D341Med (cell line): ENCODE measurements at regions not wholly inside any gene's neighbourhood (a gene's known extent, or its start where the extent isn't known, plus 50 kb on each side); places are given as distances from the start of the nearest gene placed in this dataset.
"Not testable (repeated sequence)": the region's sequence is repeated elsewhere in the genome, so short reads cannot be mapped to it uniquely, and the experiment has no call there.

Experiments used
- DNase-seq: peaks from one replicate; pipeline ENCODE4 v3.0.0; 2012; ENCODE audit warnings: low spot score

DNA sequence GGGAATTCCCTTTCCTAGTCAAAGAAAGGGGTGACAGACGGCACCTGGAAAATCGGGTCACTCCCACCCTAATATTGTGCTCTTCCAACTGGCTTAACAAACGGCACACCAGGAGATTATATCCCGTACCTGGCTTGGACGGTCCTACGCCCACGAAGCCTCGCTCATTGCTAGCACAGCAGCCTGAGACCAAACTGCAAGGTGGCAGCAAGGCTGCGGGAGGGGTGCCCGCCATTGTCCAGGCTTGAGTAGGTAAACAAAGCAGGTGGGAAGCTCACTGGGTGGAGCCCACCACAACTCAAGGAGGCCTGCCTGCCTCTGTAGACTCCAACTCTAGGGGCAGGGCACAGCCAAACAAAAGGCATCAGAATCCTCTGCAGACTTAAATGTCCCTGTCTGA, 457.8 kb upstream of the PIK3R1 start:
- DNase-seq, result not testable (repeated sequence)

DNA sequence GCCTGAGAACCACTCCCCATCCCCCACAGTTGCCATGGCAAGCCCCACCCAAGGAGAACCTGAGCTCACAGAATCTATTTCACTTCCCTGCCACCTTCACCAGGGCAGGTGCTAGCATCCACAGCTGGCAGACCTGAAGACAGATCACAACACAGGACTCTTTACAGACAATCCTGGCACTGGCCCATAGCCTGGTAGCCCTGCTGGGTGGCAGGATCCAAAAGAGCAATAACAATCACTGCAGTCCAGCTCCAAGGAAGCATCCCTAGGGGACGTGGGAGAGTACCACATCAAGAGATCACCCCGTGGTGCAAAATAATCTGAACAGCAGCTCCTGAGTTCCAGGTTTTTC, 463.2 kb upstream of the PIK3R1 start:
- DNase-seq, result no peak

DNA sequence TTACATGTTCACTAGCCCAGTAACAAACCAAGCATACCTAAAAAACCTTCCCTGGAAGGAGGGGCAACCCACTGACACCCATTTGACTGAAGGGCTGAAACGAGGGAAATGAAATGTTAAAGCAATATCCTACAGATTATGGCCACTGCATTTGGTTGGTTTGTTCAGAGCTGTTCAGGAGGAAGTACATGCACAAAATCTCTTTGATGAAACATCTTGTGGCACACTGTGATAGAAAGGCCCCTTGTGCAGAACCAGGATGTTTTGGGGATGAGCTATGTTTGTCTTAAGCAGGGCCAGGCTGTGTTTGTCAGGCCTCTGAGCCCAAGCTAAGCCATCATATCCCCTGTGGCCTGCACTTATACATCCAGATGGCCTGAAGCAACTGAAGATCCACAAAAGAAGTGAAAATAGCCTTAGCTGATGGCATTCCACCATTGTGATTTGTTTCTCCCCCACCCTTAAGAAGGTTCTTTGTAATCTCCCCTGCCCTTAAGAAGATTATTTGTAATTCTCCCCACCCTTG, 467.3 kb upstream of the PIK3R1 start:
- peak; percentile 46 for DNase-seq

DNA sequence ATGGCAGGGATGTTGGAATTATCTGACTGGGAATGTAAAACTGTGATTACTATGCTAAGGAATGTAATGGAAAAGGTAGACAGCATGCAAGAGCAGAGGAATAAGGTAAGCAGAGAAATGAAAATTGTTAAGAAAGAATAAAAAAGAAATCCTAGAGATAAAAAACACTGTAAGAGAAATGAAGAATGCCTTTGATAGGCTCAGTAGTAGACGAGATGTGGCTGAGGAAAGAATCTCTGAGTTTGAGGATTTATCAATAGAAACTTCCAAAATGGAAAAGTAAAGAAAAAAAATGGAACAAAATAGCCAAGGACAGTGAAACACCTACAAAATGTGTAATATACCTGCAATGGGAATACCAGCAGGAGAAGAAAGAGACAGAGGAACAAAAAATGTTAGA, 468.5 kb upstream of the PIK3R1 start:
- DNase-seq, result no peak

DNA sequence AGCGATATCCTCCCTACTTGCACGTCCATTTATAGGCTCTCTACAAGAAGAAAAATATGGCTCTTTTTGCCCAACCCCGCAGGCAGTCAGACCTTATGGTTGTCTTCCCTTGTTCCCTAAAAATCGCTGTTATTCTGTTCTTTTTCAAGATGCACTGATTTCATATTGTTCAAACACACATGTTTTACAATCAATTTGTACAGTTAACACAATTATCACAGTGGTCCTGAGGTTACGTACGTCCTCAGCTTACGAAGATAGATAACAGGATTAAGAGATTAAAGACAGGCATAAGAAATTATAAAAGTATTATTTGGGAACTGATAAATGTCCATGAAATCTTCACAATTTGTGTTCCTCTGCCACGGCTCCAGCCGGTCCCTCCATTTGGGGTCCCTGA, 468.9 kb upstream of the PIK3R1 start:
- DNase-seq, result not testable (repeated sequence)

DNA sequence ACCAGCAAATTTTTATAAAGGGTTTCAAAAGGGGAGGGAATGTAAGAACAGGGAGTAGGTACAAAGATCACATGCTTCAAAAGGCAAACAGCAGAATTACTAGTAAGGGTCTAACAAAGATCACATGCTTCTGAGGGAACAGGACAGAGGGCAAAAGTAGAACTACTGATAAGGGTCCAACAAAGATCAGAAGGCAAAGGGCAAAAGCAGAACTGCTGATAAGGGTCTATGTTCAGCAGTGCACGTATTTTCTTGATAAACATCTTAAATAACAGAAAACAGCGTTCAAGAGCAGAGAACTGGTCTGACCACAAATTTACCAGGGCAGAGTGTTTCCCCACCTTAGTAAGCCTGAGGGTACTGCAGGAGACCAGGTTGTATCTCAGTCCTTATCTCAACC, 469.5 kb upstream of the PIK3R1 start:
- no peak for DNase-seq

DNA sequence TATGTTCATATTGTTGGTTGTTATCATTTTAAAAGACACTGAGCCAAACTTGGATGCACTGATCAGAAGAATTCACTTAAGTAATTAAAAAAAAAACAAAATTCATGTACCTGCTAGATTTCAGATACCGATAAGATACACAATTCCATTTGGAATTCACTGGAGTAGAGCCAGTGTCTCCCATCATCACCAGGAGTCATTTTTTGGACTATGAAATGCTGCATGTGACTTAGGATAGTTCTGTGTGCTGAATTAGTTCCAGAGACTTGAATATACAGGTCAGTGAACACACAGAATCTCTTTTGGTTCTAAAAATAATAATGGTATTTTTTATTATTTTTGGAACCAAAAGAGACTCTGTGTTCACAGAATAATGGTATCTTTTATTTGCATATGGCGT, 482.6 kb upstream of the PIK3R1 start:
- DNase-seq, result no peak

DNA sequence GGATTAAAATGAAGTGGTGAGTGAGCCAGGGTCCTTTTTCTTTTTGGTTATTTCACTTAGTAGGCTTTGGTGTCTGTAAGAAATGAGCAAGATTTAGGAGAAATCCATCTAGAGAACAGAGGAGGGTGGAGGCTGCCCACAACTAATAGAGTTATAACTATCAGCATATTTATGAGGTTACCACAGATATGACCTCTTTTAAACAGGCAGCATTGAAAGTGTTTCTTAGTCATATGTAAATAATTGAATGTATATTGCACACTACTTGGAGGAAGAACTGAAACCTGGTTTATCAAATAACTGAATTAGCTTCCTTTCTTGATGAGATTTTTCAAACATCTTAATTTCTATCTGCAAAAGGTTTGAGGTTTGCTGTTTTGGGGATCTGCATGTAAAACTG, 483.1 kb upstream of the PIK3R1 start:
- no peak for DNase-seq

DNA sequence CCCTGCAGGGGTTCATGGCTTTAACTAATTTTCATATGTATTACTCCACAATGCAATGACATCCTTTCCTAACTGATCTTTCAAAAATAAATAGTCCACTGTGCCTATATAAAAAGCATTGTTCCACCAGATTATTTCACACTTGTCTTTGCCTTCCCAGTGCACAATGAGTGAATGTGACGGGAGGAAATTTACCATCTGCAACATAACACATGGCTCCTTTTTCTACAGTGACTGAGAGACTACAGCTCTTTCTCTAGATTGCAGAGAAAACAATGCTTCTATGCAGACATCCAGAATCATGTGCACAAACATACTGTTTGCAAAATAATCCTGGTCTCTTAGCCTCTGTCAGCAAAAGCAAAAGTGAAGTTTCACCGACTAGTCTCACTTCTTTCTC, 483.7 kb upstream of the PIK3R1 start:
- DNase-seq, result no peak

DNA sequence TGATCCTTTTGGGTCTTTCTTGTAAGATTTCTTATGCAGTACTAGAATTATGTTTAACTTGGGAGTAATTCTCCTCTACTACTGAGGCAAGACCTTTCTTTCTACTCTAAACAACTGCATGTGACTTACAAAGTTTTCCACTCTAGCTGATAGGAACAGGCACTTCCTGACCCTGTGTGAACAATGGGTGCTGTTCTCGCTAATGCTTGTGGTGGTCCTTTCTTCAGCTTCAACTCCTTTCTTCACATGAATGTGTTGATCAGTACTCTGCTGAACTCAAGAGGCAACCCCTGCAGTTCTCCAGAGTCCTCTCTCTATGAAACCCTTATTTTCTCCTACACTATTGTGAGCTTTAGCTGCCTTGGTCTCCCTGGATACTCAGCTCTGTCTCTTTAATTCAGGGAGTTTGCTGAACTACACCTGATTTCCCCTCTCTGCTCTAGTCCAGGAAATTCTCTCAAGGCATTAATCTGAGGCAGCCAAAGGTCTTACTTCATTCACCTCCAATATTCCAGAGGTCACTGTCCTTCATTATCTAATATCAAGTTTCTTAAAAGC, 484.6 kb upstream of the PIK3R1 start:
- no peak for DNase-seq

DNA sequence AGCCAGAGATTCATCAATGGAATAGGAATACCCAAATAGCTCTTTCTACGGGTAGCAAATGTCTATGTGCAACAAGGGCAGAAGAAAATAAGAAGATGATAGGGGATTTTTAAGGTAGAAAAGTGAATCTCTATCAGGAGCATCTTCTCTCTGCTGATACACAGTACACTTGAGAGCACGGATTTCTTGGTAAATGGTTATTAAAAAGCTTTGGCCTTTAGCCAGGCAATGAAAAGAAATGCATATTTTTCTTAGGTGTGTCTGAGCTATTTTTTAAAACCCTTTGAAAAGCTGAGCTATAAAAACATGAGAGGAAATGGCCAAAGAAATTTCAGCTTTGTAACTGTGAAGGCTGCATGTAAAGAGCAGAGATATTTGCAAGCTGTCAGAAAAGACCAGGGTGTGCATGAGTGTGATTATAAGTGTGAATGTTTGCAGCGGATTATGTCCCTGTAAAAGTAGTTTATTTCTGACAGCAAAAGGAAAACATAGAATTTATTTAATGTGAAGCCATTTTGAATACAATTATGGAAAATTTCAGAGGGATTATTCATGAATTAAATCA, 487.1 kb upstream of the PIK3R1 start:
- no peak for DNase-seq

DNA sequence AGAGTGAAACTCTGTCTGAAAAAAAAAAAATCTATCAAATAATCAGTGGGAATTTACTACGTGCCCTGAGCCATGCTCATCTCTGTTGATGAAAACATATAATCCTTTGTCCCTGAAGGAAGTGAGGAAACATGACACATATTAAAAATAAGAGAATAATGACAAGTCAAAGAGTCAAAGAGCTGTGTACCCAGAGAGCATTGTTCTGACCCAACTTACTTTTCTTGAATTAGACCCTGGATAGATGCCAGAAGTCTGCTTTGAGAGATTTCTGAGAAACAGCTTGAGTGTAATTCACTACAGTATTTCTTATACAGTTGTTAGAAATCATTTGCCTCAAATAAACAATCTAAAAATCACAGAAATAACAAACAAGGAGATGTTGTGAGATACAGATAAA, 490.0 kb upstream of the PIK3R1 start:
- no peak for DNase-seq

DNA sequence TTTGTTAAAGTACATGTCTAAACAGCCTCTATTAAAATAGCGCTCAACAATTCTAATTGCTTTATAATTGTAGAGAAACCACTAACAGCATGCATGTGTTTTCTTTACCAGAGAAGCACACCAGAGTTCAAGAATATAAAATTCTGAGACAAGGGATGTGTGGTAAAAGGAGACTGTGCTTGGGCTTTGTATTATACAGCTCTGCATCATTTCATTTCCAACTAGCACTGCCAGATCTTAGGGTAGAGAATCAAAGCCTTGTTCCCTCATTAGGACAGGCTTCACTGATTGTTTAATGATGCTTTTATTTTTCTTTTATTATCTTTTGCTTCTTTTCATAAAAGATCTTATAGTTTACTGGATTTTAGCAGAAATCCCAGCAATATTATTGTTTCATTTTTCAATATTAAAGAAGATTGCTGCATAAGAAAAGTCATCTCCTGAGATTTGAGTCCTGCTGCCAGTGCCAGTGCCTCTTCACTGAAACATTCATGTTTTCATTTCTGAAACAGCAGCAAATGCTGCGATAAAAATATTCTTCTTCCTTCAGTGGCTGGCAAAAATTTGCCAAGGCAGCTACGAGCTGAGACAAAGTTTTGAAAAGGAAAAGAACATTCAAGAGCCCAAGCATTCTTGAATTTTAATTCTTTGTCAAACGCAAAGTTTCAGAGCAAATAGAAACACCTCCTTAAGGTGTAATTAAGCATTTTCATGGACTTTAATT, 491.0 kb upstream of the PIK3R1 start:
- DNase-seq, result no peak

DNA sequence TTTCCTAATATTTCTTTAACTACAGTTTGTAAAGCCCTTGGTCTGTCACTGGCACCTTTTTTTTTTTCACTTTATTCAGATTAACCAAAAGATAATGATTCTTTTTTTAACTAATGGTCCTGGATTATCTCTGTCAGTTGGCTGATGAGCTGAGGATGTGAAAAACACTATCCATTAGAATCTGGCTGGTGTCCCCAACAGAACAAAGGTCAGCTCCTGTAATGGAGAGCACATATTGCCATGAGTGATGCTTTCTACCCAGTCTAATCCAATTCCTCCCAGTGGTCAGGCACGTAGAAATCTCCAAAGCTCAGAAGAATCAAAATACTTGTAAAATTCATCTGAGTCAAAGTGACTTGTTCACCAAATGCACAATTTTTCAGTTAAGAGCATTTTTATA, 491.7 kb upstream of the PIK3R1 start:
- DNase-seq, result no peak

DNA sequence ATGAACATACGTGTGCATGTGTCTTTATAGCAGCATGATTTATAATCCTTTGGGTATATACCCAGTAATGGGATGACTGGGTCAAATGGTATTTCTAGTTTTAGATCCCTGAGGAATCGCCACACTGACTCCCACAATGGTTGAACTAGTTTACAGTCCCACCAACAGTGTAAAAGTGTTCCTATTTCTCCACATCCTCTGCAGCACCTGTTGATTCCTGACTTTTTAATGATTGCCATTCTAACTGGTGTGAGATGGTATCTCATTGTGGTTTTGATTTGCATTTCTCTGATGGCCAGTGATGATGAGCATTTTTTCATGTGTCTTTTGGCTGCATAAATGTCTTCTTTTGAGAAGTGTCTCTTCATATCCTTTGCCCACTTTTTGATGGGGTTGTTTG, 493.0 kb upstream of the PIK3R1 start:
- DNase-seq, result not testable (repeated sequence)

DNA sequence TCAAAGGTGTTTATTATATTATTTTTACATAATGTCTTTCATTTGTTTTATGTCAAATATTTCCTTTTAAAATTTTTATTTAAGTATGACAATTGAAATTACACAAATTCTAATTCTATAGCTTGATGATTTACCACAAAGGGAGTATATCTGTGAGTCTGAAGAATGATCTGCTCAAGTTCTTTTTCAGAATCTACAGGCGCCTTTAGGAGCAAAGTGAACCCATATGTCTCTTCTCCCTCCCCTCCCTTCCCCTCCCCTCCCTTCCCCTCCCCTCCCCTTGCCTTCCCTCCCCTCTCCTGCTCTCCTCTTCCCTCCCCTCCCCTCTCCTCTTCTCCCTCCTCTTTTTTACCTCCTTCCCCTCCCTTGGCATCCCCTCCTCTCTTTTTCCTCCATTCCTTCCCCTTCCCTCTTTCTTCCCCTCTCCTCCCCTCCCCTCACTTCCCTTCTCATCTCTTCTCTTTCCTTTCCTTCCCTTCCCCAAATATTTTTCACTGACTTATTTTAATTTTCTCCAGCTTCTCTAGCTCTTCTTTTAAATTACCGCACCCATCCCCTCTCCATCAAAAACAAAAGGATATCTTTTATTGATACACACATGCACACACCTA, 495.3 kb upstream of the PIK3R1 start:
- DNase-seq, result no peak

DNA sequence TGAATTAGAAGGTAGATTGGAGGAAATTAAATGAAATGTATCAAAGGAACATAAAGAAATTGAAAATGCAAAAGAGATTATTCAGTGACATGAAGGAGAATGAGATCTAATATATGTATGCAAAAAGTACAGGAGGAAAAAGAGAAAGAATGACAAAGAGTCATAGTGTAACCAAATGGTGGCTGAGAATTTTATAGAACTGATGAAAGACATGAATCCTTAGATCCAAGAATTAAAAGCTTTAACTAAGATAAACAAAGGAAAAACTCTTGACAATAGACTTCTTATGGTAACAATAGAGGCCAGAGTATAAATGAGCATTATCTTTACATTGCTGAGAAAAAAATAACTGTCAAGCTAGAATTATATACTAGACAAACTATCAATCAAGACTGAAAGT, 505.4 kb upstream of the CD180 start:
- no peak for DNase-seq

DNA sequence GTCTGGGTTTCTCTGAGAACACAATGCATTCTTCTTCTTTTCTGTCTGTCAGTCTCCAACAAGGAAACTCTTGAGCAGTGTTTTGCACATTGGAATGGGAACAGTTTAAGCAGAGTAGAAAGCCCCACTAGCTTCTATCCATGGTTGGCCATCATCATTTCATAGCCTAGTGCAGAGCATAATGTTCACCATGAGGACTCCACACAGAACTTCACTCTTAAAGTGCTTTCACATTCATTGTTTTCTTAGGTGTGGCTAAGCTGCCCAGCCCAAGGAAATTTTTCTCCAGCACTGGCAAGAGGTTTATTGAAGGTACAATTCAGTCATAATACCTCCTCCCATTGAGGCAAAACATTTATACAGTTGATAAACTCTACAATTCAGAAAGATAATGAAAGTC, 503.0 kb upstream of the CD180 start:
- no peak for DNase-seq

DNA sequence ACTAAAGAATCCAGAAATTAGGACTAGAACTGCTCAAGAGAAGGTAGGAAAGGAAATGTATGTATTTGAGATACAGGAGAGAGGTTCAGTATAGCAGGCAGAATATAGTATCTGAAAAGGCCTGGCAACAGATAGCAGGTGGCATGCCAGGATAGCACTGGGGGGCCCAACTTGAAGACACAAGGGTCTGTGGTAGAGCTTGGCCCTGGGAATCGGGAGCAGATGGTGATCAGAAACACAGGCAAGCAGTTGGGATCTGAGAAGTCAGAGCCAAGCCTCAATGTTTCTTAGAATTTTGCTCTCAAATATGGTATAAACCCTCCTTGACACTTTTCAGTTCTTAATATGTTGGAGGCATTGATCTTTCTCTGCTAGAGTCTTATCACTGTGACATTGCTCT, 499.8 kb upstream of the CD180 start:
- no peak for DNase-seq

DNA sequence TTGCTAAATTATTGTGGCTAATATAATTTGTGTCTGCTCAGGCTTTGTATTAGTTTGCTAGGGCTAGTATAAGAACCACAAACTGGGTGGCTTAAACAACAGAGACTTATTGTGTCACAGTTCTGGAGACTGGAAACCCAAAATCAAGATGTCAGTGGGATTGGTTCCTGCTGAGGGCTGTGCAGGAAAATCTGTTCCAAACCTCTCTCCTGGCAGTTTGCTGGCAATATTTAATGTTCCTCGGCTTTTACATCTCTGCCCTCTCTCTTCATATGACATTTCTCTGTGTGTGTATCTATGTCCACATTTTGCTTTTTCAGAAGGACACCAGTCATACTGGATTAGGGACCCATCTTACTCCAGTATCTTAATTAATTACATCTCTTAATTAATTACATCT, 498.8 kb upstream of the CD180 start:
- DNase-seq, result no peak

DNA sequence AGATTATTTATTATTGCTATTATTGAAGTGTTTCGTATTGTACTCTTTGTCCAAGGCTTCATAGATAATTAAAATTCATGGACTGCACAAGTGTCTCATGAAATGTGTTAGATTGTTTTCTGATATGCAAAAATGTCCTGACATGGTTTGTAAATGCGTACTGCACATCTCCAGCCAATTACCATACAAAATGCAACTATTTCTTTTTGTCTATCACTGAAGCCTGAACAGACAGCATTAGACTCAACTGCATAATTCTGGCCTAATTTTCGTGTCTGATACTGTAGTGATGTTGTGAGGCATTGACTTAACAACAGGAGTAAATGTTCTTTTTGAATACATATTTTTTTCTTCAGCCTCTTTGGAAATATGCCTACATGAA, 498.2 kb upstream of the CD180 start:
- DNase-seq, result no peak

DNA sequence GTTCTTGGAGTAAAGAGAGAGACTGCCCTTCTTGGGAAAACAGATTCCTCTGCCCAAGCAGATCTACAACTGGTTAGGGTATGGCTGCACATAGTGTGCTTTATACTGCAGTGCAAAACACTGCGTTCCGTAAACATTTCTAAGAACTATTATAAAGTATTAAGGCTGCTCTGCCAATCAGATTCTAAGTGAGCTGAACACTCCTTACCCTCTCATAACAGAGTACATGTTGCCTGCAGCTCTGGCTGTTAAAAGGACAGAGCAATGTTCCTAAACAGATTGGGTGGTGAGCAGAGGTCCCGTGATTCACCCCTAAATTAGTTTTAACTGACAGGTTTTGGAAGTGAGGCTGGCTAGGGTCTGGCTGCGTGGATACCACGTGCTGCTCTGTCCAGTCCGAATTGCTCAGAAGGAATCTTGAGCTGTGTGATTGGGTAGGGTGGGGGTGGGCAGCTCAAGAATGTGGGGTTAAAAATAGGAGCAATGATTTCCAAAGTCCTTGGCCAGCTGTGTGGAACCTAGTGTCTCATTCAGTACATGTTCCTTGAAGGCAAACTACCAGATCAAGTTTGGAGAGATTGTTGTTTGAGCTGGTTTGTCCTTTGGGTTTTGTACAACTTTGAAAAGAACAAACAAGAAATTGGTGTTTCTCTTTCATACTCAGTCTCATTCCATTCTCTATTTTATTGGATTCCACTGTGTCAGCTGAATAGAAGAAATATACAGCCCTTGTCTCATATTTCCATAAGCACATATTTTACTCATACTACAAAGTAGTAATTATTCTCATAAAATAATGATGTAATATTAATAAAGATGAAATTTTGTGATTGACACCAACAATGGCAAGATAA, 497.6 kb upstream of the CD180 start:
- DNase-seq, result no peak

DNA sequence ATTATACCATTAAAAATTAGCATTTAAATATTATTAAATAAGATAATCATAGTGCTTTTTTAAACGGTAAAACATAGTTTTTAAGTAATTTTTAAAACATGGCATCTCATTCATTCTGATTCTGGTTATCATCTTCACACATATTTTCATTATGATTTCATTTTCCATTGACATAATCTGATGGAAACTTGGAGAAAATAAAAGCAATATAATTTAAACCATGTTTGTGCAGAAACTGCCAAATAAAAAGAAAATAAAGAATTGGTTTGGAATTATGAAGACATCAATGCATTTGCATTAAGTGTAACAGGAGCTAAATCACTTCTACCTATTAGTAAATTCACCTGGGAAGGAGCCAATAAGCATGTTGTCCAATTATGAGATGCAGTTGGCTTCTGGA, 490.1 kb upstream of the CD180 start:
- DNase-seq, result no peak
